ENCODE measurements at regions not wholly inside any gene's neighbourhood (a gene's known extent, or its start where the extent isn't known, plus 50 kb on each side); places are given as distances from the start of the nearest gene placed in this dataset.

DNA sequence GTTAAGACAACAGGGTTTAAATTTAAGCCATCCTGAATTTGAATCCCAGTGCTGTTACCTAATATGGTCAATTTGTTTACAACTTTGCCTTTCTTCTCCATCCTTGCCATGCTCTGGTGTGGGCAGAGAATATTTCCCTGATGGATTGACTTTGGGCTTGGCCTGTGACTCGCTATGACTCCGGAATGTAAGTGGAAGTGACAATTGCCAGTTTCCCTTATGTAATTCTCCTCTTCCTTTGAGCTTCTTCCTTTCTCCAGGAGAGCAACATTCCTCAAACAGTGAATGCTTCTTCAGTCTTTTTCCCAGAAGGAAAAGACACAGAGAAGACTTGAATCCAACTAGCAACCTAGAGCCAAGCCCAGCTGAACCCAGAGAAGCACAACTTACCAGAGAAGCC, 159.1 kb downstream of the LURAP1L start:
- no peak overlapping the region for H3K27ac ChIP-seq
- no peak for TF ChIP-seq ZFX (IDR thresholded peaks at IDR 0.05)
- TF ChIP-seq, protein P1, sequence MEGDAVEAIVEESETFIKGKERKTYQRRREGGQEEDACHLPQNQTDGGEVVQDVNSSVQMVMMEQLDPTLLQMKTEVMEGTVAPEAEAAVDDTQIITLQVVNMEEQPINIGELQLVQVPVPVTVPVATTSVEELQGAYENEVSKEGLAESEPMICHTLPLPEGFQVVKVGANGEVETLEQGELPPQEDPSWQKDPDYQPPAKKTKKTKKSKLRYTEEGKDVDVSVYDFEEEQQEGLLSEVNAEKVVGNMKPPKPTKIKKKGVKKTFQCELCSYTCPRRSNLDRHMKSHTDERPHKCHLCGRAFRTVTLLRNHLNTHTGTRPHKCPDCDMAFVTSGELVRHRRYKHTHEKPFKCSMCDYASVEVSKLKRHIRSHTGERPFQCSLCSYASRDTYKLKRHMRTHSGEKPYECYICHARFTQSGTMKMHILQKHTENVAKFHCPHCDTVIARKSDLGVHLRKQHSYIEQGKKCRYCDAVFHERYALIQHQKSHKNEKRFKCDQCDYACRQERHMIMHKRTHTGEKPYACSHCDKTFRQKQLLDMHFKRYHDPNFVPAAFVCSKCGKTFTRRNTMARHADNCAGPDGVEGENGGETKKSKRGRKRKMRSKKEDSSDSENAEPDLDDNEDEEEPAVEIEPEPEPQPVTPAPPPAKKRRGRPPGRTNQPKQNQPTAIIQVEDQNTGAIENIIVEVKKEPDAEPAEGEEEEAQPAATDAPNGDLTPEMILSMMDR (conservative IDR thresholded peaks at IDR 0.05) = no peak

DNA sequence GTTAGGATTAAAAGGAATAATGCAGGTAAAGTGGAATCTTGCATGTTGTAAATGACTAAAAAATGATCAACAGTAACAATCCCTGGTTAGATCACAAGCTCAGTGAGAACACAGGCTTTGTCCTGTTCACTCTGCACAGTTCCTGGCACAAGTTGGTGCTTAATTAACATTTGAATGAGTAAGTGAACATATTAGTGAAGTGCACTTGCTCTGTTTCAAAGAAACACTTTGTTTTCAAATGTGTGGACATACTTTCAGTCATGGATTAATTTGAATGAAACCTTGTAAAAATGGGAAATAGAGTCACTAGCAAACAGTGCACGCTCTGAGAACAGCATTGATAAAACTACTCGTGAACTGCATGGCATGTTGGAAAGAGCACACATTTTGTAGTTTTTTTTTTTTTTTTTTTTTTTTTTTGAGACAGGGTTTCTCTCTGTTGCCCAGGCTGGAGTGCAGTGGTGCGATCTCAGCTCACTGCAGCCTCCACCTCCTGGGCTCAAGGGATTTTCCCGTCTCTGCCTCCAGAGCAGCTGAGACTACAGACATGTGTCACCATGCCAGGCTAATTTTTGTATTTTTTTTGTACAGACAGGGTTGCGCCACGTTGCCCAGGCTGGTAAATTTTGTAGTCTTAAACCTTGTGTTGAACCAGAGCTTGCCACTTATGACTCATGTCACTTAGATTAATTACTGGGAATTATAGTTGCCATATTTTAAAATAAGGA, 159.9 kb downstream of the LURAP1L start:
- H3K27ac ChIP-seq = no peak overlapping the region
- TF ChIP-seq, protein P1 (conservative IDR thresholded peaks at IDR 0.05) = no peak
- TF ChIP-seq ZFX (IDR thresholded peaks at IDR 0.05) = no peak

DNA sequence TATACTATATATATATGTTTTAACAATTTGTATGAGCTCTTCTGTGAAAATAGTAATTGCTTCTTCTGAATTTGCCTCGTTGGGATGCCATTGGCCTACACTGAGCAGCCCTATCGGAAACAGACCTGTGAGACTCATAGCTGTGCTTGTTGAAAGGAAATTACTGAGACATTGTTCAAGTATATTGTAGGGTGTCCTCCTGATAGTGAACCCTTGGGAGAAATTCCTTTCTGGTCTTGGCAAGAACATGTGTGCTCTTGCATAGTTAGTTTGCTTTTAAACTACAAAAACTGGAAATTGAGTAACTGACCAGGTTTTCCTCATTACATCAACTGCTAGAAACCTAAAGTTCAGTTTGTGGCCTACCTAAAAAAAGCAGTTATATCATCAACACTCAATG, 160.9 kb downstream of the LURAP1L start:
- no peak overlapping the region for H3K27ac ChIP-seq
- no peak for TF ChIP-seq ZFX (IDR thresholded peaks at IDR 0.05)
- TF ChIP-seq, protein P1 (conservative IDR thresholded peaks at IDR 0.05) = no peak

DNA sequence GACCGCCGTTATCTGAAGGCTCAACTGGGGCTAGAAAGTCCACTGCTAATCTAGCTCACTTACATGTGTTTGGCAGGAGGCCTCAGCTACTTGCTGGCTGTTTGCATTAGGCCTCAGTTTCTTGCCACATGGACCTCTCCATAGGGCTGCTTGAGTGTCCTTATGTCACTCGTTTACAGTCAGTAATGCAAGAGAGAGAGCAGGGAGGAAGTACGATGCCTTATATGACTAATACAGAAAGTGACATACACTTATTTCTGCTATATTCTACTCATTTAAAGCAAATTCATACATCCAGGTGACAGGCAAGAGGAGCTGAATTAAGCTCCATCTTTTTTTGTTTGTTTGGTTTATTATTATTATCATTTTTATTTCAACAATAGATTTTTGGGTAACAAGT, 179.6 kb downstream of the LURAP1L start:
- TF ChIP-seq ZFX (IDR thresholded peaks at IDR 0.05) = no peak
- TF ChIP-seq, protein P1 (conservative IDR thresholded peaks at IDR 0.05) = no peak
- no peak overlapping the region for H3K27ac ChIP-seq

- TF ChIP-seq, protein P1 (conservative IDR thresholded peaks at IDR 0.05) = no peak
- no peak for TF ChIP-seq ZFX (IDR thresholded peaks at IDR 0.05)
- no peak overlapping the region for H3K27ac ChIP-seq
Observed at GRCh38 chr9:12955510-12956163, 180.8 kb downstream of the LURAP1L start.

DNA sequence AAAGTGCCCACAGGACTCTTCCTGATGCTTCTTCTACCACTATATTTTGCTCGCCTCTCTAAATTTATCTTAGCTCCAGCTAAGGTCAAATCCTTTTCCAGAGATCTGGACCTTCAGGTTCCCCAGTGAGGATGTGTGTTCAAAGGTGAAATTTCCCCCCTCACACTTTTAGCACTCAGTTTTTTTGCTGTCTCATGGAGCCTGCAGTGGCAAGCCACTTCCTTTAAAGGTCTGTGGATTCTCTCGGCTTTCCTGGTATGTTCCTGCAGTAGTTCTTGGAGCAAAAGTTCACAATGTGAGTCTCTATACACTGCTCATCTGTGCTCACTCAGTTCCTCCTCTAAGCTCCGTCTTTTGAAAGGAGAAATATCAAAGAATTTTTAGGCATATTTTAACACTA, 181.4 kb downstream of the LURAP1L start:
- no peak for TF ChIP-seq ZFX (IDR thresholded peaks at IDR 0.05)
- TF ChIP-seq, protein P1 (conservative IDR thresholded peaks at IDR 0.05) = no peak
- H3K27ac ChIP-seq = no peak overlapping the region

DNA sequence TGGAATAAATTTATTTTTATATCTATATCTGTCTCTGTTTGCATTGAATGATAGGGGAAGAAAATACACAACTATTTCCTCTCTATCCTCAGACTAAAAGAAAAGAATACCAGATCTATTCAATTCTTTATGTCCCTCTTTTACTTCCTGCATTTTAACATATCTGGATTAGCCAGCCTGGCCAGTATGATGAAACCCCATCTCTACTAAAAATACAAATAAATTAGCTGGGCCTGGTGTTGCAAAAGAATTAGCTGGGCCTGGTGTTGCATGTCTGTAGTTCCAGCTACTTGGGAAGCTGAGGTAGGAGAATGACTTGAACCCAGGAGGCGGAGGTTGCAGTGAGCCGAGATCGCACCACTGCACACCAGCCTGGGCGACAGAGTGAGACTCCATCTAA, 182.0 kb downstream of the LURAP1L start:
- TF ChIP-seq, protein P1 (conservative IDR thresholded peaks at IDR 0.05) = no peak
- no peak for TF ChIP-seq ZFX (IDR thresholded peaks at IDR 0.05)
- no peak overlapping the region for H3K27ac ChIP-seq

Measured in C4-2B (cell line).